HCT116 (cell line): ENCODE measurements at regions not wholly inside any gene's neighbourhood (a gene's known extent, or its start where the extent isn't known, plus 50 kb on each side); places are given as distances from the start of the nearest gene placed in this dataset.

Source experiments
- ATAC-seq: fragments of 200-7000 bp; cut with Tn5 transposase; 2 replicates; pipeline ENCODE4 v1.9.1; 2020; ENCODE audit warnings: mild to moderate bottlenecking, moderate library complexity
- BruUV-seq: library from RNA; stranded (reverse); fragments of 400-500 nt; replicated peaks from 2 replicates; lab custom pipeline; 2021; lab: Mats Ljungman, UMichigan
- CTCF ChIA-PET: fragments of 300-600 bp; sonication (Branson Sonifier 250); formaldehyde crosslinking; loops from one replicate; lab custom pipeline; 2021; ENCODE audit warnings: antibody characterized with exemption; lab: Charles Lee
- POLR2A ChIA-PET: fragments of 300-600, 350-600 bp; sonication (Branson Sonifier 250); formaldehyde crosslinking; loops from one replicate; lab custom pipeline; 2021; ENCODE audit warnings: antibody characterized with exemption; lab: Charles Lee
- RAD21 ChIA-PET, 2 experiments: fragments of 300-600 bp; sonication (Branson Sonifier 250); formaldehyde crosslinking; loops; one replicate each; lab custom pipeline; 2023; ENCODE audit warnings: low total read pairs in 2 of 2; ENCODE audit not compliant: uncharacterized antibody in 2 of 2, unreplicated experiment in 2 of 2, low non-redundant PET in 1 of 2; lab: Charles Lee
- DNase-seq: peaks from one replicate; pipeline ENCODE4 v3.0.0-alpha.2; 2010; ENCODE audit warnings: low read depth, low spot score
- H2AFZ ChIP-seq: fragments of 200-600 bp; shearing (Covaris generic), sonication (generic); 2 replicates; pipeline ENCODE4 v1.6.1; 2017; ENCODE audit warnings: low read depth, mixed run types, mixed read lengths, antibody characterized with exemption, low read length; ENCODE audit not compliant: poor library complexity, severe bottlenecking
- H3K27ac ChIP-seq: 2 replicates; pipeline ENCODE4 v1.5.1; 2012; ENCODE audit warnings: low read depth, low read length
- H3K27me3 ChIP-seq: fragments of 200-600 bp; sonication (generic); 2 replicates; pipeline ENCODE4 v1.6.1; 2016; ENCODE audit warnings: mixed run types, low read length, mixed read lengths; ENCODE audit not compliant: insufficient read depth
- H3K36me3 ChIP-seq, 2 experiments: fragments of 200-500 bp in 1 of 2; fragments of 200-600 bp in 1 of 2; sonication (Bioruptor generic) in 1 of 2; sonication (generic) in 1 of 2; 2 replicates each; pipeline versions ENCODE4 v1.5.1 to v1.6.1; 2014 to 2016; ENCODE audit warnings: low read length in 2 of 2, inconsistent platforms in 1 of 2, mixed read lengths in 1 of 2, mixed run types in 1 of 2; ENCODE audit not compliant: insufficient read depth in 2 of 2, control insufficient read depth in 1 of 2
- H3K4me1 ChIP-seq, 2 experiments: fragments of 200-600 bp in 1 of 2; sonication (generic) in 1 of 2; 2 replicates each; pipeline versions ENCODE4 v1.5.1 to v1.6.1; 2012 to 2017; ENCODE audit warnings: low read length in 2 of 2, inconsistent platforms in 1 of 2, mild to moderate bottlenecking in 1 of 2, mixed read lengths in 1 of 2, mixed run types in 1 of 2, moderate library complexity in 1 of 2; ENCODE audit not compliant: insufficient read depth in 2 of 2, control insufficient read depth in 1 of 2
- H3K4me2 ChIP-seq: fragments of 200-600 bp; sonication (generic); 2 replicates; pipeline ENCODE4 v1.6.1; 2017; ENCODE audit warnings: mixed run types, low read length, mixed read lengths
- H3K4me3 ChIP-seq, 2 experiments: fragments of 200-600 bp in 1 of 2; sonication (generic) in 1 of 2; replicated peaks in 1 of 2; 2 replicates each; pipeline ENCODE4 v1.5.1; 2011 to 2016; ENCODE audit warnings: low read length in 2 of 2, control low read depth in 1 of 2, low read depth in 1 of 2, mild to moderate bottlenecking in 1 of 2, mixed read lengths in 1 of 2, mixed run types in 1 of 2
- H3K79me2 ChIP-seq: fragments of 200-600 bp; sonication (generic); 2 replicates; pipeline ENCODE4 v1.6.1; 2017; ENCODE audit warnings: mild to moderate bottlenecking, mixed run types, low read length, moderate library complexity, mixed read lengths; ENCODE audit not compliant: insufficient read depth
- H3K9ac ChIP-seq: fragments of 200-600 bp; sonication (generic); 2 replicates; pipeline ENCODE4 v1.6.1; 2016; ENCODE audit warnings: low read length, mixed read lengths
- H3K9me2 ChIP-seq: fragments of 200-600 bp; sonication (generic), shearing (Covaris generic); 2 replicates; pipeline ENCODE4 v1.6.1; 2017; ENCODE audit warnings: mixed run types, mild to moderate bottlenecking, moderate library complexity; ENCODE audit not compliant: insufficient read depth
- H3K9me3 ChIP-seq, 2 experiments: fragments of 200-500 bp in 1 of 2; fragments of 200-600 bp in 1 of 2; sonication (Bioruptor generic) in 1 of 2; sonication (generic) in 1 of 2; 2 replicates each; pipeline ENCODE4 v1.6.1; 2014 to 2017; ENCODE audit warnings: low read length in 2 of 2, mixed read lengths in 2 of 2, inconsistent platforms in 1 of 2, low read depth in 1 of 2, mild to moderate bottlenecking in 1 of 2, mixed run types in 1 of 2, moderate library complexity in 1 of 2; ENCODE audit not compliant: control insufficient read depth in 1 of 2, insufficient read depth in 1 of 2
- H4K20me1 ChIP-seq: fragments of 200-600 bp; sonication (generic), shearing (Covaris generic); 2 replicates; pipeline ENCODE4 v1.6.1; 2017; ENCODE audit warnings: mixed run types, mild to moderate bottlenecking, moderate library complexity; ENCODE audit not compliant: insufficient read depth
- ATF3 ChIP-seq: IDR thresholded peaks from 2 replicates; pipeline ENCODE4 v1.6.1; 2012
- CEBPB ChIP-seq: IDR thresholded peaks from 2 replicates; pipeline ENCODE4 v1.6.1; 2012; ENCODE audit warnings: low read depth
- CTCF ChIP-seq, 3 experiments: fragments of 200-600 bp in 1 of 3; sonication (generic) in 1 of 3; IDR thresholded peaks in 2 of 3; conservative IDR thresholded peaks in 1 of 3; 2 replicates each; pipeline ENCODE4 v1.5.1; 2012 to 2017; ENCODE audit warnings: low read depth in 2 of 3, low read length in 2 of 3, antibody characterized with exemption in 1 of 3, borderline replicate concordance in 1 of 3, control low read depth in 1 of 3, mild to moderate bottlenecking in 1 of 3, mixed read lengths in 1 of 3, mixed run types in 1 of 3, moderate library complexity in 1 of 3; ENCODE audit not compliant: insufficient read depth in 1 of 3
- EGR1 ChIP-seq: IDR thresholded peaks from 2 replicates; pipeline ENCODE4 v1.6.1; 2012; ENCODE audit warnings: low read depth
- ELF1 ChIP-seq: IDR thresholded peaks from 2 replicates; pipeline ENCODE4 v1.6.1; 2012; ENCODE audit warnings: low read depth, borderline replicate concordance
- EZH2 ChIP-seq: fragments of 200-600 bp; sonication (generic); IDR thresholded peaks from 2 replicates; pipeline ENCODE4 v1.6.1; 2017; ENCODE audit warnings: antibody characterized with exemption, mixed run types
- EZH2phosphoT487 ChIP-seq: fragments of 200-600 bp; IDR thresholded peaks from 2 replicates; pipeline ENCODE4 v1.6.1; 2018; ENCODE audit warnings: antibody characterized with exemption, borderline replicate concordance
- MAX ChIP-seq: IDR thresholded peaks from 2 replicates; pipeline ENCODE4 v1.6.1; 2012
- POLR2A ChIP-seq: IDR thresholded peaks from 2 replicates; pipeline ENCODE4 v1.7.0; 2011; ENCODE audit warnings: borderline replicate concordance; ENCODE audit not compliant: insufficient read depth, insufficient read length; ENCODE audit errors: extremely low read depth
- POLR2AphosphoS5 ChIP-seq: IDR thresholded peaks from 2 replicates; pipeline ENCODE4 v1.6.1; 2011; ENCODE audit warnings: mild to moderate bottlenecking, low read depth, low read length, moderate library complexity
- RAD21 ChIP-seq: IDR thresholded peaks from 2 replicates; pipeline ENCODE4 v1.6.1; 2012; ENCODE audit warnings: low read depth, mild to moderate bottlenecking
- REST ChIP-seq: IDR thresholded peaks from 2 replicates; pipeline ENCODE4 v1.6.1; 2012; ENCODE audit warnings: low read depth
- SIN3A ChIP-seq: IDR thresholded peaks from 2 replicates; pipeline ENCODE4 v1.6.1; 2012; ENCODE audit warnings: low read depth
- SRF ChIP-seq: IDR thresholded peaks from 2 replicates; pipeline ENCODE4 v1.6.1; 2012; ENCODE audit warnings: low read depth
- ZFX ChIP-seq: fragments of 450-650 bp; IDR thresholded peaks from 2 replicates; pipeline ENCODE4 v1.6.1; 2017
- ZNF274 ChIP-seq: fragments of 200-500 bp; sonication (Bioruptor generic); IDR thresholded peaks from 2 replicates; pipeline ENCODE4 v1.6.1; 2014; ENCODE audit warnings: mild to moderate bottlenecking, low read depth, low read length, inconsistent platforms
- intact Hi-C: fragments of 100-400 bp; cut with micrococcal nuclease; formaldehyde crosslinking; loops from 2 replicates; pipeline ENCODE4 v1.10.0; 2022

GRCh38 chr14:85279407-85279806, 250.5 kb upstream of the FLRT2 start:
- CTCF ChIA-PET = no interaction called here
- no peaks in the 10 kb centered on the region for H3K79me2 ChIP-seq
- H3K36me3 ChIP-seq = no peaks in the 10 kb centered on the region
- H3K27ac ChIP-seq = no peak overlapping the region
- no peaks in the 10 kb centered on the region for H3K9me2 ChIP-seq
- POLR2A ChIA-PET = no interaction called here
- no peaks in the 10 kb centered on the region for H4K20me1 ChIP-seq
- no peak overlapping the region for H3K4me2 ChIP-seq
- no peak overlapping the region for H3K9ac ChIP-seq
- DNase-seq (no peak), ATAC-seq (no peak)
- BruUV-seq = no TSS peak
- intact Hi-C loops = no loop called here
- TF ChIP-seq CEBPB = no peak
- TF ChIP-seq EZH2phosphoT487 = no peak
- TF ChIP-seq POLR2A = no peak
- no peaks in the 10 kb centered on the region for H3K27me3 ChIP-seq
- H2AFZ ChIP-seq = no peak overlapping the region
- H3K4me1 ChIP-seq = no peaks in the 10 kb centered on the region
- RAD21 ChIA-PET = no interaction called here
- H3K9me3 ChIP-seq = peaks cover 11 to 15% of the 10 kb centered on the region in 2 experiments; a peak in 2 of 4 replicates
- H3K4me3 ChIP-seq = no peak overlapping the region

GRCh38 chr14:85280074-85280473, 249.9 kb upstream of the FLRT2 start:
- Histone ChIP-seq H3K9ac (no peak overlapping the region), H3K4me1 (no peaks in the 10 kb centered on the region), H3K9me3 (peaks cover 11 to 15% of the 10 kb centered on the region in 2 experiments; a peak in 2 of 4 replicates), H4K20me1 (no peaks in the 10 kb centered on the region), H3K4me2 (no peak overlapping the region), H3K4me3 (no peak overlapping the region), H3K9me2 (no peaks in the 10 kb centered on the region), H3K36me3 (no peaks in the 10 kb centered on the region), H3K27me3 (no peaks in the 10 kb centered on the region), H2AFZ (no peak overlapping the region), H3K79me2 (no peaks in the 10 kb centered on the region), H3K27ac (no peak overlapping the region)
- RAD21 ChIA-PET = no interaction called here
- intact Hi-C loops = no loop called here
- no peak for TF ChIP-seq MAX
- TF ChIP-seq SRF = no peak
- no peak for TF ChIP-seq EGR1
- TF ChIP-seq ZNF274 = no peak
- TF ChIP-seq ZFX = no peak
- TF ChIP-seq EZH2 = no peak
- TF ChIP-seq SIN3A = no peak
- no peak for TF ChIP-seq REST
- TF ChIP-seq RAD21 = no peak
- TF ChIP-seq POLR2AphosphoS5 = no peak
- no peak for TF ChIP-seq CEBPB
- no peak for TF ChIP-seq CTCF (IDR thresholded peaks at IDR 0.05 in 2 of 3, conservative IDR thresholded peaks at IDR 0.05 in 1 of 3; ENCODE audit: borderline replicate concordance in 1 of 3, insufficient read depth in 1 of 3, low read depth in 2 of 3, low read length in 2 of 3)
- no peak for TF ChIP-seq ELF1
- TF ChIP-seq ATF3 = no peak
- no peak for TF ChIP-seq EZH2phosphoT487
- no TSS peak for BruUV-seq
- POLR2A ChIA-PET = no interaction called here
- ATAC-seq (no peak), DNase-seq (no peak)
- CTCF ChIA-PET = no interaction called here
